ENCODE measurements at regions not wholly inside any gene's neighbourhood (a gene's known extent, or its start where the extent isn't known, plus 50 kb on each side); places are given as distances from the start of the nearest gene placed in this dataset.

DNA sequence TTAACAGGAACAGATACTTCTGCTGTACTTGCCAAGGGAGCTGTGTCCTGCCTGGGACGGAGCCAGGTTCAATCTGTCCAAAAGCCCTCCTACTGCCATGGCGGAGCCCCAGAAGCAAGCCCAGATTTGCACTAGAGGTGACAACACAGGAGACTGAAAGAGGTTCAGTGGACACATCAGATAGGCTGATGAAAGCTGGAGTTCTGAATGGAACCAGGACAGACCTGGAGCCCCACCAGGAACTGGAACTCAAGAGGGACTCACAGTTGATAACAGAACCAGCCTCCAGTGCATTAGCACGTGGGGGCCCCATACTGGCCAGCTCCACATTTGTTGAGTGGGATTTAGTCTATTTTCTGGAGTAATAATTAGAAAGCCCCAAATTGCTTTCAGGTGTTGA is 315.5 kb downstream of the ARRDC4 start:
- H3K4me1 ChIP-seq (ENCODE audit: insufficient read depth, low read length, poor library complexity, severe bottlenecking), result no peaks in the 10 kb centered on the region
- no peak overlapping the region for H2AFZ ChIP-seq (ENCODE audit: low read length)
- H3F3A ChIP-seq (ENCODE audit: low read depth), result no peaks in the 10 kb centered on the region
- no peaks in the 10 kb centered on the region for H3K9me2 ChIP-seq (replicated peaks; ENCODE audit: low read depth, low read length)
- TF ChIP-seq, protein P1, sequence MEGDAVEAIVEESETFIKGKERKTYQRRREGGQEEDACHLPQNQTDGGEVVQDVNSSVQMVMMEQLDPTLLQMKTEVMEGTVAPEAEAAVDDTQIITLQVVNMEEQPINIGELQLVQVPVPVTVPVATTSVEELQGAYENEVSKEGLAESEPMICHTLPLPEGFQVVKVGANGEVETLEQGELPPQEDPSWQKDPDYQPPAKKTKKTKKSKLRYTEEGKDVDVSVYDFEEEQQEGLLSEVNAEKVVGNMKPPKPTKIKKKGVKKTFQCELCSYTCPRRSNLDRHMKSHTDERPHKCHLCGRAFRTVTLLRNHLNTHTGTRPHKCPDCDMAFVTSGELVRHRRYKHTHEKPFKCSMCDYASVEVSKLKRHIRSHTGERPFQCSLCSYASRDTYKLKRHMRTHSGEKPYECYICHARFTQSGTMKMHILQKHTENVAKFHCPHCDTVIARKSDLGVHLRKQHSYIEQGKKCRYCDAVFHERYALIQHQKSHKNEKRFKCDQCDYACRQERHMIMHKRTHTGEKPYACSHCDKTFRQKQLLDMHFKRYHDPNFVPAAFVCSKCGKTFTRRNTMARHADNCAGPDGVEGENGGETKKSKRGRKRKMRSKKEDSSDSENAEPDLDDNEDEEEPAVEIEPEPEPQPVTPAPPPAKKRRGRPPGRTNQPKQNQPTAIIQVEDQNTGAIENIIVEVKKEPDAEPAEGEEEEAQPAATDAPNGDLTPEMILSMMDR (conservative IDR thresholded peaks at IDR 0.05; ENCODE audit: low read length), result no peak
- no peak for TF ChIP-seq EZH2phosphoT487 (IDR thresholded peaks at IDR 0.05; ENCODE audit: borderline replicate concordance)
- H4K20me1 ChIP-seq (ENCODE audit: insufficient read depth, low read length, poor library complexity, severe bottlenecking), result no peaks in the 10 kb centered on the region
- no peaks in the 10 kb centered on the region for H3K9me3 ChIP-seq (ENCODE audit: insufficient read depth, low read depth, low read length)
- H3K79me2 ChIP-seq (ENCODE audit: insufficient read depth, low read length), result no peaks in the 10 kb centered on the region
- H3K4me3 ChIP-seq (ENCODE audit: low read length, poor library complexity, severe bottlenecking), result no peak overlapping the region
- H3K9ac ChIP-seq (ENCODE audit: low read depth, low read length, poor library complexity, severe bottlenecking), result no peak overlapping the region
- H3K27me3 ChIP-seq (ENCODE audit: insufficient read depth, low read length, poor library complexity, severe bottlenecking), result no peaks in the 10 kb centered on the region
- H3K4me2 ChIP-seq (ENCODE audit: low read depth, low read length, poor library complexity, severe bottlenecking), result no peak overlapping the region
- no peaks in the 10 kb centered on the region for H3K36me3 ChIP-seq (ENCODE audit: insufficient read depth, low read length)

DNA sequence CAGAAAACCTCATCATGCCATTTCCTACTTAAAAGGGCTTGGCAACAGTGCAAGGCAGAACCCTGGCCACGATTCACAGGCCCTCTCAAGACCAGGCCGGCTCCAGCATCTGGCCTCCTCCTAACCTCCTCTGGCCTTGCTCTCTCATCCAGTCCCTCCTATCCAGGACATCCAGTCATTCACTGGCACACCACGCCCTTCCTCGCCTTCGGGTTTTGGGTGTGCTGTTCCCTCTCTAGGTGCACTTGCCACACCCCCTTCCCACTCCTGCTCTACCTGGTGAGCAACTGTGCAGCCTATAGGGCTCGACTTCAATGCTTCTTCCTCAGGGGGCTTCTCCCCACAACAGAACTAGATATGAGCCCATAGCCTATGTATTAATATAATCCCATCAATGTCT is 317.1 kb downstream of the ARRDC4 start:
- no peaks in the 10 kb centered on the region for H3K9me3 ChIP-seq (ENCODE audit: insufficient read depth, low read depth, low read length)
- H3K36me3 ChIP-seq (ENCODE audit: insufficient read depth, low read length), result no peaks in the 10 kb centered on the region
- H3K27me3 ChIP-seq (ENCODE audit: insufficient read depth, low read length, poor library complexity, severe bottlenecking), result no peaks in the 10 kb centered on the region
- H3K4me2 ChIP-seq (ENCODE audit: low read depth, low read length, poor library complexity, severe bottlenecking), result no peak overlapping the region
- no peak overlapping the region for H3K9ac ChIP-seq (ENCODE audit: low read depth, low read length, poor library complexity, severe bottlenecking)
- H2AFZ ChIP-seq (ENCODE audit: low read length), result no peak overlapping the region
- H3K4me3 ChIP-seq (ENCODE audit: low read length, poor library complexity, severe bottlenecking), result no peak overlapping the region
- TF ChIP-seq EZH2phosphoT487 (IDR thresholded peaks at IDR 0.05; ENCODE audit: borderline replicate concordance), result no peak
- TF ChIP-seq, protein P1 (conservative IDR thresholded peaks at IDR 0.05; ENCODE audit: low read length), result no peak
- no peaks in the 10 kb centered on the region for H4K20me1 ChIP-seq (ENCODE audit: insufficient read depth, low read length, poor library complexity, severe bottlenecking)
- no peaks in the 10 kb centered on the region for H3K4me1 ChIP-seq (ENCODE audit: insufficient read depth, low read length, poor library complexity, severe bottlenecking)
- no peaks in the 10 kb centered on the region for H3F3A ChIP-seq (ENCODE audit: low read depth)
- H3K9me2 ChIP-seq (replicated peaks; ENCODE audit: low read depth, low read length), result no peaks in the 10 kb centered on the region
- H3K79me2 ChIP-seq (ENCODE audit: insufficient read depth, low read length), result no peaks in the 10 kb centered on the region

DNA sequence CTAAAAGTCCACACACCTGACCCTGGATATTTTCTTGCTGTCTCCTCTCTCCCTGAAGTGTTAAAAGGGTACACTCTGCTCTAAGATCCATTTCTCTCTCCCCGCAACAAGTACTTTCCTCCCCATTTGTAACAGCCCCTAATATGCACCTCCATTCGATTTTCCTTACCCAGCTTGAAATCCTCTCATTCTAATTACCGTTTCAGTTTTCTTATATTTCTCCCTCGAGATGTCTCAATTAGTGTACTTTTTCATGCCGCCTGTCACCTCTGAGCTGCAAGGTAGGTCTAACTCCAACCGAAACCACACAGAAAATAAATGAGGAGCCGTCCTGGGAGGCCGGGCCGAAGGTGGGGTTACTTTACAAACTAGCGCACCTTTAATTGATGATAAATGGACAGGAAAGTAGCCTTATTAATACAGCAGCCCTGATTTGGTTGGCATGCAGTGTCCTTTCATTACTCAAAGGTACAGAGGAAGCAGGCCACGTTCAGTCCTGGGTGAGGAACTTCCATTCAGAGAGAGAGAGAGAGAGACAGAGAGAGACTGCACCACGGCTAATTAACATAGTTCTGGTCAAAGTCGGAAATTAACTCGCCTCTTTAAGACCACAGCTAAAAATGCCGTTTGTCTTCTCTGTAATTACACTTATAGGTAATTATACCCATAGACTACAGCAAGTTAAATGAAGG is 319.9 kb downstream of the ARRDC4 start:
- no peak for TF ChIP-seq EZH2phosphoT487 (IDR thresholded peaks at IDR 0.05; ENCODE audit: borderline replicate concordance)
- TF ChIP-seq, protein P1 (conservative IDR thresholded peaks at IDR 0.05; ENCODE audit: low read length), result no peak
- Histone ChIP-seq H3K27me3 (ENCODE audit: insufficient read depth, low read length, poor library complexity, severe bottlenecking) (no peaks in the 10 kb centered on the region), H3K9me3 (ENCODE audit: insufficient read depth, low read depth, low read length) (no peaks in the 10 kb centered on the region), H3F3A (ENCODE audit: low read depth) (no peaks in the 10 kb centered on the region), H3K4me2 (ENCODE audit: low read depth, low read length, poor library complexity, severe bottlenecking) (no peak overlapping the region), H2AFZ (ENCODE audit: low read length) (no peak overlapping the region), H3K79me2 (ENCODE audit: insufficient read depth, low read length) (no peaks in the 10 kb centered on the region), H4K20me1 (ENCODE audit: insufficient read depth, low read length, poor library complexity, severe bottlenecking) (no peaks in the 10 kb centered on the region), H3K4me1 (ENCODE audit: insufficient read depth, low read length, poor library complexity, severe bottlenecking) (no peaks in the 10 kb centered on the region), H3K36me3 (ENCODE audit: insufficient read depth, low read length) (no peaks in the 10 kb centered on the region), H3K9me2 (replicated peaks; ENCODE audit: low read depth, low read length) (no peaks in the 10 kb centered on the region), H3K9ac (ENCODE audit: low read depth, low read length, poor library complexity, severe bottlenecking) (no peak overlapping the region), H3K4me3 (ENCODE audit: low read length, poor library complexity, severe bottlenecking) (no peak overlapping the region)

Data from Loucy (cell line).